ENCODE measurements at regions not wholly inside any gene's neighbourhood (a gene's known extent, or its start where the extent isn't known, plus 50 kb on each side); places are given as distances from the start of the nearest gene placed in this dataset.
A peak's percentile ranks its signal among the peaks of the same experiment; 100 is the strongest.

DNA sequence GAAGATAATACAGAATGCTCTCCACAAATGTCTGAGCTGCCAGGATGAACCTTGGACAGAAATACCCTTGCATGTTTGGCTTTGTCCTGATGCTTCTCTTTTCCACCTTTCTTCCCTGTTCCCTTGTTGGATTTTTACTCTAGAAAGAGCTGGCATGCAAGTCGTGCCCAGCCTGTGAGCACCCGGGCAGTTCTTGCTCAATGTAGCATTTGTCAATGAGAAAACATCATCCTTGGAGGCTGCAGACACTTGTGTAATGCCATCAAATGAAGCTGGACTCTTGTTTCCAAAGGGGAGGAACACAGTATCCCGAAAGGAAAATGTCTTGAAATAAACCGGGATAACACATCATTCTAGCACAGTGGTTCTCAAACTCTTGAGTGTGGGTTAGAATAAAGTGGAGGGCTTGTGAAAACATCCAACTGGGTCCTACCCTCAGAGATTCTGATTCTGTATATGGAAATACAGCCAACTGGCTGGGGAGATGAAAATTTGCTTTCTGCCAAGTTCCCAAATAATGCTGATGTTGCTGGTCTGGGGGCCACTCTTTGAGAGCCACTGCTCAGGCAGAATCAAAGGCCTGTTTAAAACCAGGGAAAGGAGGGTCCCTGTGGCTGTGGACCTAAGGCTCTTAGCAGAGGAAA is 237.2 kb downstream of the SPATA18 start:
- no peak for DNase-seq

DNA sequence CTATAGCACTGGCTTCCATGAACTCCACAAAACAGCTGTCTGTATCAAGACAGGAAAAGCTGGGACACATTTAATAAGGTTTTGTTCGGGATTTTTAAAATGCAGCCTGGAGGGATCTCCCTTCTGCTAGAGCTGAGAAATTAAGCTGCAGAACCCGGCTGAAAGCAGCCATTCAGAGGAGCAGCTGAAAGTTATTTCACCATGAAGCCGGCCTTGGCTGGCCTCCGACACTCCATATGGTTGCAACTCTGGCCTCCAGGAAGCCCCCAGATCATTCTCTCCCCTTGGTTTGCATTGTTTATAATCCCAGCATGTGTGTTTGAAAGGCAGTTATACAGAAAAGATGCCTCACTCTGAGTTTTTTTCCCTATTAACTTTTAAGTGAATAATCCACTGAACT is 239.4 kb downstream of the SPATA18 start:
- DNase-seq, result peak; percentile 33

DNA sequence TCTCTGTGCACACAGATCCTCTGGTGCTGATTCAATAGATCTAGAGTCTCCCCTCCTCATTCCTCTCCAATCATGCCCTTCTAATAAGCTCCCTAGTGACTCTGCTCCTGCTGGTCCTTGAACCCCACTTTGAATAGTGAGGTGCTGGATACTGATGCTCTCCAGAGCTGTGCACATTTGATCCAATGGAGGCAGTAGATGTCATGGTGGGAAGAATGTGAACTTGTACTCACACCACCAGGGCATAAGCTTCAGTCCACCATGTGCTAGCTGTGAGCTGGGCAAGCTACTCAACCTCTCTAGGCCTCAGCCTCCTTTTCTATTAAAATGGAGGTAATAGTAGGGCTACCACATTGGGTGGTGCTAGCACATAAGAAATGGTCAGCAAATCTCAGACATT is 241.1 kb downstream of the SPATA18 start:
- no peak for DNase-seq

GRCh38 chr4:52296341-52296740 is 245.2 kb downstream of the SPATA18 start:
- DNase-seq, result no peak

DNA sequence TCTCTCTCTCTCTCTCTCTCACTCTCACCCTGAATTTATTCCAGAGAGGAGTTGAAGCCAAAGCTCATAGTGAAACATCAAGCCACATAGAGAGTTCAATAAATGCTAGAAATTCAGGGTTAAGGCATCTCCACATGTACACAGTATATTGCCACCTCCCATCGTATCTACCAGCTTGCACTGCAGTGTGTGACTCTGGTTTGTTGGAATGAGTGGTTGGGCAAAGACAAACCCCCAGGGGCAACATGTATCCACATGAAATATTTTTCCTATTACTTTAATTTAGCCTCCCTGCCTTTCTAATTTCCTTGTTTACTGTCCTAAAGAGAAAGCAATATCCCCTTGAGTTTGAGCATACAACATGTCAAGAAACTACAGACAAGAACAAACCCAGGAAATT is 247.3 kb downstream of the SPATA18 start:
- no peak for DNase-seq

- no peak for DNase-seq
Observed at GRCh38 chr4:52299120-52299519, 248.0 kb downstream of the SPATA18 start.

GRCh38 chr4:52311464-52312125 is 260.5 kb downstream of the SPATA18 start:
- no peak for DNase-seq

DNA sequence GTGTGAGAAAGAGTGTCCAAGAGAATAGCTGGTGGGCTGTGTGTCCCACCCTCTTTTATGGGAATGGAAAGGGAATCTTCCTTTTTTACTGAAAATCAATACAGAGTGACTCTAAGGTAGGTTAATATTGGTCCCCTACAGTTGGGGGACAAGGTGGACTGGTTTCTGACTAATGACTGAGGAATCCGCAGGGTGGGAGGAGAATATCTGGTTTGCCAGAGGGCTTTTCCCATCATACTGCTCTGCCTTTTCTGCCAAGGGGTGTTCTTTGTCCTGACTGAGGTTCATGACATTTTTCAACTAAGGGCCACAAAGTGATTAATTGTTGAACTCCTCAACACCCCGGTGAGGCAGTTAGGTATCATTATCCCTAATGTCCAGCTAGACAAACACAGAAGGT is 261.6 kb downstream of the SPATA18 start:
- DNase-seq, result no peak

DNA sequence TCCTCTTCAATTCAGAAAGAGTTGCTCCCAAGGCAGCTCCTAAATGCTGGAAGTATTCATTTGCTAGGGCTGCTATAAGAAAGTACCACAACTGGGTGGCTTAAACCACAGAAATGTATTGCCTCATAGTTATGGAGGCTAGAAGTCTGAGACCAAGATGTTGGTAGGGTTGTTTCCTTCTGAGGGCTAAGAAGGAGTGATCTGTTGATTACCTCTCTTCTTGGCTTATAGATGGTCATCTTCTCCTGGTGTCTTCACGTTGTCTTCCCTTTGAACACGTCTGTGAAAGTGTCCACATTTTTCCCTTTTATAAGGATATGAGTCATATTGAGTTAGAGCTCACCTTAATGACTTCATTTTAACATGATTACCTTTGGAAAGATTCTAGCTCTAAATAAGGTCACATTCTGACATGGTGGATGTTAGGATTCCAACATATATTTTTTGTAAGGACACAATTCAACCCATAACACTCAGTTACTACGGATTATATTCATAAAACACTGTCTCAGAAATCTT is 266.3 kb downstream of the SPATA18 start:
- DNase-seq, result no peak

- no peak for DNase-seq
Observed at GRCh38 chr4:52317981-52318380, 266.9 kb downstream of the SPATA18 start.

DNA sequence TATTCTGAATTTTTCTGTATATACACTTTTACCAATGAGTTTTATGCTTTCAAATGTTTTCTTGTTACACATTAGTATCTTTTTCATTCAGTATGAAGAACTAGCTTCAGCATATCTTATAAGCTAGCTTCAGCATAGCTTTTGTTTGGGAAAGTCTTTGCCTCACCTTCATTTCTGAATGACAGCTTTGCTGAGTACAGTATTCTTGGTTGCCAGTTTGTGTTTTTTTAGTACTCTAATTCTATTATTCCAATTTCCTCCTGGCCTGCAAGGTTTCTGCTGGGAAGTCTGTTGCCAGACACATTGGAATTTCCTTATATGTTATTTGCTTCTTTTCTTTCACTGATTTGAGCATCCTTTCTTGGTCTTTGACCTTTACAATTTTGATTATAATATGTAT is 278.8 kb downstream of the SPATA18 start:
- DNase-seq, result no peak

GRCh38 chr4:52343595-52343994 is 292.5 kb downstream of the SPATA18 start:
- DNase-seq, result no peak

DNA sequence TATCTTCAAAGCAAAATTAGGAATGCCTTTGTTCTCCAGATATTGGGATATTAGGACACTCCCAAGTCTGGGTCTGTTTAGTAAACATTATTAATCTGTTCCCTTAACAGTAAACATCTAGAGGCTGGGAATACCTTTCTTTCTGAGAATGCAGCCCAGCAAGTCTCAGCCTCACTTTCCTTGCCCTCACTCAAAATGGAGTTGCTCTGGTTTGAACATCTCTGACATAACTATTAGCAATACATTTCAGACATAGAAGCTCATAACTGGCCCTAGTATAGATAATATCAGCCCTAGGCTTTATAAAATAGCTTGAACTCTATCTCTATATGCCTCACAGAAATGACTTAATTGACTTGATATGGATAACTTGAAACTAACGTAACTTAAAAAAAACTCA is 299.8 kb downstream of the SPATA18 start:
- DNase-seq, result no peak

DNA sequence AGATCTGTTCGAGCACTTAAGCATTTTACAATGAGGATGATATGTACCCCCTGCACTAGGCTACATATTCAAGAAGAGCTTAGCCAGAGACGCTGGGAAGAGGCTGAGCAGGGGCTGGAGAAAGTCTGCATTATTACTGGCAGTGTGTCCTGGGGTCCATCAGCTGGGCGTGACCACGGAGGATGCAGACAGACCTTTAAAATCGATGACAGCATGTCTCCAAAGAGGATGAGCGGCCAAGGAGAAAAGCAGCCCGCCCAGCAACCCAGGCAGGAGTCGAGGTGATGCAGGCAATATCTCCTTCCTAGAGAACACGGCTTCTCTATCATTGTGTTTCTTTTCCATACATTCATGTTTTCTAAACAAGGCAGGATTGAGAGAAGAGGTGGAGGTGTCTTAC is 300.7 kb downstream of the USP46 start:
- DNase-seq, result no peak

- peak; percentile 50 for DNase-seq
Observed at GRCh38 chr4:52358883-52359321, 300.2 kb downstream of the USP46 start.

DNA sequence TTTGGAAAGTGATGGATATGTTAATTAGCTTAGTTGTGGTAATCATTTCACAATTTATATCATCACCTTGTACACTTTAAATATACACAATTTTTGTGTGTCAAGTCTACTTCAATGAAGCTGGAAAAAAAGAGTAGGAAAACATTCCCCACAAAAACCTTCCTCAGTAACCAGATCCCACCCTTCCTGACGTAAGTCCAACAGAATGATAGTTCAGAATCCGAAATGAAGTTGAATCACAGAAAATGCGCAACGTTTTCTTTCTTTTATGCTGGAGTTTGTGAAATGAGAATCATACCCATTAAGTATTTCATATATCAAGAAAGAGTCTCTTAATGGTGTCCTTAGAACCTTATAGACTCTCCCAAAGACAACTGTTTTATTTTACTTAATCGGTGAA is 292.9 kb downstream of the USP46 start:
- no peak for DNase-seq

DNA sequence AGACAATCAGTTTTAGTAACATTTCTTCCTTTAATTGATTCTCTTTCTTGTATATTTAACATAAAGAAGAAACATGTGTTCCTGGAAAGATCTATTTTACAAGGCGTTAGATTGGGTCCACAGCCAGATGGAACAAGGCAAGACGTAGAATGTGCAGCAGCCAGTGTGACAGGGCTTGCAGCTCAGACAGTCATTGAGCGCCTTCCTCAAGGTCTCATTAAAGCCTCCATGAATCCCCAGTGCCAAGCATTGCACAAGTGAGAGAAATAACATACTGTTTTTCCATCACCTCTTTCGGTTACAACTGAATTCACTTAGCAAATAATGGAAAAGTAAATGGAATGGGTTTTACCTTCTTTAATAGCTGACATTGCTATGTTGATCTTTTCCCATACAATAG is 292.5 kb downstream of the USP46 start:
- no peak for DNase-seq

DNA sequence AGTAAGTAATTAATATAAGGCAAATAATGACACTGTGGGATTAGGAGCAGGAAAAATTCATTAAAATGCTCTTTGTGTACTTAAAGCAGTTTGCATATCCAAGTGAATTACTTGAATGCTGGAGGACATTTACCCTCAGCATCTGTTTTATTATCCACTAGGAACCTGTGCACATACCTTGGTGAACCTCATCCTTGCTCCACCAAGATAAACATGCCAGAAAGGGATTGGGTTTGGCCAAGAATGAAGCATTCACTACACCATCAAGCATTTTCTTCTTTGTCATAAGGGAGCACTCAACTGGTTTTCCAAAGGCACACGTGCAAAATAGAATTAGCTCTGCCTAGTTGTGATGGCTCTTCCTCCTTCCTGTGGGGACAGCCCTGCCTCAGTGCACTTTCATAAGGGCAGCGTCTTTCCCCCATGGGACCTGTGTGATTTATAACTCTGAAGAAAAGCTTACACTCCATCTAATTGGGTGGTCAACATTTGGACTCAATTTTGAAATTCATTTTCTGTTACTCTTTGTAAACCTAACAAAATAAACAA is 291.7 kb downstream of the USP46 start:
- no peak for DNase-seq

GRCh38 chr4:52368895-52369294 is 290.2 kb downstream of the USP46 start:
- DNase-seq, result no peak

DNA sequence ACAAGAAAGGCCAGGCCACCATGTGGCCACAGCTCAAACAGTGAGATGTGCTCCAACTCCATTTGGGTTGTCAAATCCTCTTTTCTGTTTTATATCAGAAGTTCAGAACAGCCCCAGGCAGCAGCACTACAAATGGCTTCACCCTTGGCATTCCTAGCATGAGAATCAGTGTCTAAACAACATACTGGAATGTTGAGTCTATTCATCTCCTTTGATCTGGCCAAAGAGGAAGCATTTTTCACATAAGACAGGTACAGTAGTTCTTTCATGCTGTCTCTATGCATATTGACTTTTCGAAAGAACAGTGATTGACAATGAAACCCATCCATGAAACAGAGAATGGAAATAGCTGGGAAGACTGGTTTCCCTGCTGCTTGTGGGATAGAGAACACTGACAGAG is 289.5 kb downstream of the USP46 start:
- no peak for DNase-seq

DNA sequence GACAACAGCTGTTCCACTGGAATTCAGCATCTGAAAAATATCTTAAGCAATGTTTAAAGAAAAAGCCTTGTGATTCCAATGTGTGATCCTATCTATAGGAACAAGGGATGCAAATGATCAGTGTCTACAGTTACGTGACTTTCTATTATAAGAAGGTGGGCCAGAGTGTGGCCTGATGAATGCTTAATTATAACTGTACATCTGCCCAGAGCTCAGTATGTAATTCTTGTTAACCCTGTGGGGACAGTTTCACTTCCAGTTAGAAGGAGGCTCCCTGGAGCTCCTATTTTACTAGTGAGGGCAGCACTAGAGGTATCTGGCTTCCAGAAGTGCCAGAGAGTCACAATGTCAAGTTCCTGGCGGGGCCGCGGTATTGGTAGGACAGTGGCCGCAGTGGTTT is 288.5 kb downstream of the USP46 start:
- DNase-seq, result no peak

DNA sequence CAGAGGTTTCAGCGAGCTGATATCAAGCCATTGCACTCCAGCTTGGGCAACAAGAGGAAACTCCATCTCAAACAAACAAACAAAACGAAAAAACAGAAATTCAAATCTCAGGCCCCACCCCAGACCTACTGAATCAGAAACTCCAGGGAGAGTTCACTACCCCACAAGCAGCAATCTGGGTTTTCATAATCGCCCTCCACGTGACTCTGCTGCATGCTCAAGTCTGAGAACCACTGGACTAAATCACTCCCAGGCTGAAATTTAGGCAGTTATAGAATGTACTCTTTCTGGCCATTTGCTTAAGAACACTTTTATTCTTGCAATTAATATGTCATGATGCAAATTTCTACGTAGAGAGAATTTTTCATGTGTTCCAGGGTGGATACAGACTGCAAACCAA is 287.3 kb downstream of the USP46 start:
- DNase-seq, result peak; percentile 16

DNA sequence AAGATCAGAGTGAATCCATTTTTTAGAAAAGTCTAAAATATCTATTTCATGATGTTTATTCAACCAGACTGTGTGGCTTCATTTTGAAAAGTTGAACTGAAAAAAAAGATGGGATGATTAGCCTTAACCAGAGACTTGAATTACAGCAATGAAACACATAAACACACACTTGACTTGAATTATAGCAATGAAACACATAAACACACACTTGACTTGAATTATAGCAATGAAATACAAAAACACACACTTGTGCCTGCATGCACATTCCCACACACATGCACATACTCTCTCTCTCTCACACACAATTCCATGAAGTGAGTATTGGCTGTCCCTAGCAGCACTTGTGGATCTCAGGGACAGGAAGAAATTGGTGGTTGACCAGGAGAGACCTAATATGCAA is 286.8 kb downstream of the USP46 start:
- DNase-seq, result peak; percentile 23

DNA sequence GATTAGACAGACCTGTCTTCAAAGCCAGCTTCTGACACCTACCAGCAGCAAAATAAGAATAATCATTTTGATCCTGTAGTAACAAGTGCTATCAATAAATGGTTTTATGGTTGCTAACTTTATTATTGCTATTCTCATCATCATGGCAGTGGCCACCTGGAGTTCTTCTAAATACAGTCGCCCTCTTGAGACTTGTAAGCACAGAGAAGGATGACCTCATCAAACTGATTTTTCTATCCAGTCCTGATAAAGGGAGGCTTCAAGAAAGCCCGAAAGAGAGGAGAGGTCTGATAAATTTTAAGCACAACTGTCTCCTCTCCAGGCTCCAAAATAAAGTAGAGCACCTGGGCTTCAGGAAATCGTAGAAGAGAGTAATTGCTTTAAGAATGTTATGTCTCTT is 286.4 kb downstream of the USP46 start:
- DNase-seq, result no peak
